H9 (cell line): ENCODE measurements at regions not wholly inside any gene's neighbourhood (a gene's known extent, or its start where the extent isn't known, plus 50 kb on each side); places are given as distances from the start of the nearest gene placed in this dataset.

Experiments
- DNase-seq: peaks from one replicate; pipeline ENCODE4 v3.0.0-alpha.2; 2017
- H2AFZ ChIP-seq: one replicate; pipeline ENCODE4 v1.6.1; 2013; ENCODE audit warnings: mild to moderate bottlenecking, low read length, control low read depth, moderate library complexity
- H2AK5ac ChIP-seq: 2 replicates; pipeline ENCODE4 v1.6.1; 2013; ENCODE audit warnings: low read length, control low read depth, mixed read lengths; ENCODE audit not compliant: insufficient read length
- H2BK120ac ChIP-seq: one replicate; pipeline ENCODE4 v1.6.1; 2013; ENCODE audit warnings: low read depth, mild to moderate bottlenecking, low read length, control low read depth, inconsistent platforms; ENCODE audit not compliant: poor library complexity, severe bottlenecking
- H2BK12ac ChIP-seq: 2 replicates; pipeline ENCODE4 v1.6.1; 2013; ENCODE audit warnings: low read length, control low read depth, mixed read lengths, low read depth; ENCODE audit not compliant: insufficient read length
- H2BK15ac ChIP-seq: 2 replicates; pipeline ENCODE4 v1.6.1; 2013; ENCODE audit warnings: low read depth, low read length, control low read depth
- H2BK20ac ChIP-seq: one replicate; pipeline ENCODE4 v1.6.1; 2013; ENCODE audit warnings: low read depth, mild to moderate bottlenecking, low read length, control low read depth, inconsistent platforms; ENCODE audit not compliant: poor library complexity, severe bottlenecking
- H2BK5ac ChIP-seq: 2 replicates; pipeline ENCODE4 v1.6.1; 2013; ENCODE audit warnings: low read length, control low read depth, mixed read lengths; ENCODE audit not compliant: insufficient read length
- H3K14ac ChIP-seq: 2 replicates; pipeline ENCODE4 v1.6.1; 2013; ENCODE audit warnings: low read length, control low read depth; ENCODE audit not compliant: insufficient read depth
- H3K18ac ChIP-seq: 2 replicates; pipeline ENCODE4 v1.6.1; 2013; ENCODE audit warnings: low read depth, mild to moderate bottlenecking, mixed read lengths, low read length, control low read depth; ENCODE audit not compliant: insufficient read length
- H3K23ac ChIP-seq: 2 replicates; pipeline ENCODE4 v1.6.1; 2013; ENCODE audit warnings: low read length, control low read depth, mixed read lengths, low read depth; ENCODE audit not compliant: insufficient read length
- H3K23me2 ChIP-seq: 2 replicates; pipeline ENCODE4 v1.6.1; 2013; ENCODE audit warnings: low read depth, mild to moderate bottlenecking, mixed read lengths, low read length, control low read depth; ENCODE audit not compliant: insufficient read length, poor library complexity, severe bottlenecking
- H3K27ac ChIP-seq: 2 replicates; pipeline ENCODE4 v1.5.1; 2013; ENCODE audit warnings: low read length, control low read depth, mixed read lengths, low read depth; ENCODE audit not compliant: insufficient read length
- H3K27me3 ChIP-seq: 2 replicates; pipeline ENCODE4 v1.6.1; 2013; ENCODE audit warnings: low read length, control low read depth, inconsistent platforms; ENCODE audit not compliant: insufficient read depth
- H3K4ac ChIP-seq: 2 replicates; pipeline ENCODE4 v1.6.1; 2013; ENCODE audit warnings: low read depth, mild to moderate bottlenecking, control low read depth, inconsistent platforms, low read length, moderate library complexity
- H3K4me1 ChIP-seq: 2 replicates; pipeline ENCODE4 v1.6.1; 2013; ENCODE audit warnings: low read length, control low read depth, inconsistent platforms; ENCODE audit not compliant: insufficient read depth
- H3K4me2 ChIP-seq: 2 replicates; pipeline ENCODE4 v1.6.1; 2013; ENCODE audit warnings: low read length, control low read depth, mixed read lengths; ENCODE audit not compliant: insufficient read length, insufficient read depth
- H3K56ac ChIP-seq: 2 replicates; pipeline ENCODE4 v1.6.1; 2013; ENCODE audit warnings: low read depth, mild to moderate bottlenecking, mixed read lengths, low read length, control low read depth; ENCODE audit not compliant: insufficient read length
- H3K79me1 ChIP-seq: 2 replicates; pipeline ENCODE4 v1.6.1; 2013; ENCODE audit warnings: low read depth, mild to moderate bottlenecking, moderate library complexity, low read length, control low read depth, inconsistent platforms; ENCODE audit not compliant: insufficient read depth, poor library complexity, severe bottlenecking
- H3K79me2 ChIP-seq: 2 replicates; pipeline ENCODE4 v1.6.1; 2013; ENCODE audit warnings: low read length, control low read depth, inconsistent platforms; ENCODE audit not compliant: insufficient read depth
- H3K9ac ChIP-seq: 2 replicates; pipeline ENCODE4 v1.6.1; 2013; ENCODE audit warnings: low read length, control low read depth, mixed read lengths; ENCODE audit not compliant: insufficient read length; ENCODE audit errors: extremely low read depth
- H3K9me3 ChIP-seq: one replicate; pipeline ENCODE4 v1.6.1; 2013; ENCODE audit warnings: low read depth, low read length, inconsistent platforms; ENCODE audit not compliant: control insufficient read depth
- H3T11ph ChIP-seq: one replicate; pipeline ENCODE4 v1.6.1; 2013; ENCODE audit warnings: mild to moderate bottlenecking, low read length, control low read depth, inconsistent platforms
- H4K20me1 ChIP-seq: one replicate; pipeline ENCODE4 v1.6.1; 2013; ENCODE audit not compliant: control insufficient read depth, insufficient read length, insufficient read depth
- H4K5ac ChIP-seq: 2 replicates; pipeline ENCODE4 v1.6.1; 2013; ENCODE audit warnings: low read depth, mild to moderate bottlenecking, mixed read lengths, low read length, control low read depth; ENCODE audit not compliant: insufficient read length
- H4K8ac ChIP-seq: replicated peaks from 2 replicates; pipeline ENCODE4 v1.6.1; 2013; ENCODE audit warnings: low read length, control low read depth, mixed read lengths, low read depth; ENCODE audit not compliant: insufficient read length
- H4K91ac ChIP-seq: 2 replicates; pipeline ENCODE4 v1.6.1; 2013; ENCODE audit warnings: low read depth, mild to moderate bottlenecking, moderate library complexity, mixed read lengths, low read length, control low read depth; ENCODE audit not compliant: insufficient read length
- H3K27ac Mint-ChIP-seq, 3 experiments: 2 replicates in 2 of 3; 3 replicates in 1 of 3; pipeline ENCODE4 v1.8.0; 2020 to 2021; ENCODE audit warnings: mixed read lengths in 3 of 3, mild to moderate bottlenecking in 1 of 3, moderate library complexity in 1 of 3
- H3K27me3 Mint-ChIP-seq: 2 replicates; pipeline ENCODE4 v1.8.0; 2021; ENCODE audit warnings: low read depth, mild to moderate bottlenecking, moderate library complexity, mixed read lengths
- H3K36me3 Mint-ChIP-seq, 3 experiments: 2 replicates in 2 of 3; 3 replicates in 1 of 3; pipeline ENCODE4 v1.8.0; 2020 to 2021; ENCODE audit warnings: low read depth in 3 of 3, mixed read lengths in 3 of 3; ENCODE audit not compliant: insufficient read depth in 1 of 3
- H3K4me1 Mint-ChIP-seq, 2 experiments: 2 replicates each; pipeline ENCODE4 v1.8.0; 2020; ENCODE audit warnings: mixed read lengths in 2 of 2
- H3K4me3 Mint-ChIP-seq, 2 experiments: 2 replicates in 1 of 2; 3 replicates in 1 of 2; pipeline ENCODE4 v1.8.0; 2020 to 2021; ENCODE audit warnings: mild to moderate bottlenecking in 2 of 2, mixed read lengths in 2 of 2, moderate library complexity in 1 of 2
- H3K9me3 Mint-ChIP-seq, 2 experiments: 2 replicates in 1 of 2; 3 replicates in 1 of 2; pipeline ENCODE4 v1.8.0; 2020; ENCODE audit warnings: mild to moderate bottlenecking in 2 of 2, mixed read lengths in 2 of 2, moderate library complexity in 1 of 2
- CTCF ChIP-seq: fragments of 200-600 bp; sonication (generic); conservative IDR thresholded peaks from 3 replicates; pipeline ENCODE4 v1.8.0; 2021; ENCODE audit warnings: antibody characterized with exemption, mild to moderate bottlenecking
- WGBS: extraction: QIAGEN DNeasy Blood & Tissue Kit; methylation state at CpG from one replicate; pipeline ENCODE4 v1.1.7; 2013; ENCODE audit warnings: missing lambda C conversion rate, low lambda C conversion rate, mixed read lengths; ENCODE audit not compliant: insufficient read length; ENCODE audit errors: extremely low coverage; 5-methylcytosine and 5-hydroxymethylcytosine counted together

- WGBS: no CpG with 5 or more reads among the region's 3 CpGs
- no peak overlapping the region for H2AK5ac ChIP-seq
- H3K27ac ChIP-seq: no peak overlapping the region
- Mint-ChIP-seq H3K27ac (no peak overlapping the region), H3K4me1 (peaks cover 11% of the 10 kb centered on the region in 2 experiments), H3K27me3 (no peaks in the 10 kb centered on the region; the same call in 1 of the 2 replicates), H3K36me3 (no peaks in the 10 kb centered on the region), H3K4me3 (no peak overlapping the region), H3K9me3 (no peaks in the 10 kb centered on the region; a peak in 1 of 5 replicates)
- no peak overlapping the region for H2AFZ ChIP-seq
- no peak overlapping the region for H2BK15ac ChIP-seq
- H2BK5ac ChIP-seq: no peak overlapping the region
- no peak for TF ChIP-seq CTCF
- H2BK12ac ChIP-seq: no peak overlapping the region
- DNase-seq: no peak
- no peak overlapping the region for H3K4me2 ChIP-seq
- H3K14ac ChIP-seq: no peak overlapping the region
- H3K4me1 ChIP-seq: no peaks in the 10 kb centered on the region
- H2BK20ac ChIP-seq: no peak overlapping the region
- no peak overlapping the region for H4K5ac ChIP-seq
- no peak overlapping the region for H3K9ac ChIP-seq
- no peak overlapping the region for H3K18ac ChIP-seq
- no peak overlapping the region for H3K56ac ChIP-seq
- no peaks in the 10 kb centered on the region for H3K23me2 ChIP-seq
- H3K9me3 ChIP-seq: no peaks in the 10 kb centered on the region
- H2BK120ac ChIP-seq: no peak overlapping the region
- H3K4ac ChIP-seq: no peak overlapping the region
- no peaks in the 10 kb centered on the region for H3K79me2 ChIP-seq
- H3T11ph ChIP-seq: no peak overlapping the region
- H3K23ac ChIP-seq: no peak overlapping the region
- H3K79me1 ChIP-seq: no peaks in the 10 kb centered on the region
- H3K27me3 ChIP-seq: no peaks in the 10 kb centered on the region
- H4K8ac ChIP-seq: no peak overlapping the region
- H4K91ac ChIP-seq: no peak overlapping the region
- no peaks in the 10 kb centered on the region for H4K20me1 ChIP-seq
Measured at GRCh38 chr2:116975608-116976007, 838.9 kb upstream of the DDX18 start.
